HCT116 (cell line): ENCODE measurements at regions not wholly inside any gene's neighbourhood (a gene's known extent, or its start where the extent isn't known, plus 50 kb on each side); places are given as distances from the start of the nearest gene placed in this dataset.

Source experiments
- ATAC-seq: fragments of 200-7000 bp; cut with Tn5 transposase; 2 replicates; pipeline ENCODE4 v1.9.1; 2020; ENCODE audit warnings: mild to moderate bottlenecking, moderate library complexity
- BruUV-seq: library from RNA; stranded (reverse); fragments of 400-500 nt; replicated peaks from 2 replicates; lab custom pipeline; 2021; lab: Mats Ljungman, UMichigan
- CTCF ChIA-PET: fragments of 300-600 bp; sonication (Branson Sonifier 250); formaldehyde crosslinking; loops from one replicate; lab custom pipeline; 2021; ENCODE audit warnings: antibody characterized with exemption; lab: Charles Lee
- POLR2A ChIA-PET: fragments of 300-600, 350-600 bp; sonication (Branson Sonifier 250); formaldehyde crosslinking; loops from one replicate; lab custom pipeline; 2021; ENCODE audit warnings: antibody characterized with exemption; lab: Charles Lee
- RAD21 ChIA-PET, 2 experiments: fragments of 300-600 bp; sonication (Branson Sonifier 250); formaldehyde crosslinking; loops; one replicate each; lab custom pipeline; 2023; ENCODE audit warnings: low total read pairs in 2 of 2; ENCODE audit not compliant: uncharacterized antibody in 2 of 2, unreplicated experiment in 2 of 2, low non-redundant PET in 1 of 2; lab: Charles Lee
- DNase-seq: peaks from one replicate; pipeline ENCODE4 v3.0.0-alpha.2; 2010; ENCODE audit warnings: low read depth, low spot score
- H2AFZ ChIP-seq: fragments of 200-600 bp; shearing (Covaris generic), sonication (generic); 2 replicates; pipeline ENCODE4 v1.6.1; 2017; ENCODE audit warnings: low read depth, mixed run types, mixed read lengths, antibody characterized with exemption, low read length; ENCODE audit not compliant: poor library complexity, severe bottlenecking
- H3K27ac ChIP-seq: 2 replicates; pipeline ENCODE4 v1.5.1; 2012; ENCODE audit warnings: low read depth, low read length
- H3K27me3 ChIP-seq: fragments of 200-600 bp; sonication (generic); 2 replicates; pipeline ENCODE4 v1.6.1; 2016; ENCODE audit warnings: mixed run types, low read length, mixed read lengths; ENCODE audit not compliant: insufficient read depth
- H3K36me3 ChIP-seq, 2 experiments: fragments of 200-500 bp in 1 of 2; fragments of 200-600 bp in 1 of 2; sonication (Bioruptor generic) in 1 of 2; sonication (generic) in 1 of 2; 2 replicates each; pipeline versions ENCODE4 v1.5.1 to v1.6.1; 2014 to 2016; ENCODE audit warnings: low read length in 2 of 2, inconsistent platforms in 1 of 2, mixed read lengths in 1 of 2, mixed run types in 1 of 2; ENCODE audit not compliant: insufficient read depth in 2 of 2, control insufficient read depth in 1 of 2
- H3K4me1 ChIP-seq, 2 experiments: fragments of 200-600 bp in 1 of 2; sonication (generic) in 1 of 2; 2 replicates each; pipeline versions ENCODE4 v1.5.1 to v1.6.1; 2012 to 2017; ENCODE audit warnings: low read length in 2 of 2, inconsistent platforms in 1 of 2, mild to moderate bottlenecking in 1 of 2, mixed read lengths in 1 of 2, mixed run types in 1 of 2, moderate library complexity in 1 of 2; ENCODE audit not compliant: insufficient read depth in 2 of 2, control insufficient read depth in 1 of 2
- H3K4me2 ChIP-seq: fragments of 200-600 bp; sonication (generic); 2 replicates; pipeline ENCODE4 v1.6.1; 2017; ENCODE audit warnings: mixed run types, low read length, mixed read lengths
- H3K4me3 ChIP-seq, 2 experiments: fragments of 200-600 bp in 1 of 2; sonication (generic) in 1 of 2; replicated peaks in 1 of 2; 2 replicates each; pipeline ENCODE4 v1.5.1; 2011 to 2016; ENCODE audit warnings: low read length in 2 of 2, control low read depth in 1 of 2, low read depth in 1 of 2, mild to moderate bottlenecking in 1 of 2, mixed read lengths in 1 of 2, mixed run types in 1 of 2
- H3K79me2 ChIP-seq: fragments of 200-600 bp; sonication (generic); 2 replicates; pipeline ENCODE4 v1.6.1; 2017; ENCODE audit warnings: mild to moderate bottlenecking, mixed run types, low read length, moderate library complexity, mixed read lengths; ENCODE audit not compliant: insufficient read depth
- H3K9ac ChIP-seq: fragments of 200-600 bp; sonication (generic); 2 replicates; pipeline ENCODE4 v1.6.1; 2016; ENCODE audit warnings: low read length, mixed read lengths
- H3K9me2 ChIP-seq: fragments of 200-600 bp; sonication (generic), shearing (Covaris generic); 2 replicates; pipeline ENCODE4 v1.6.1; 2017; ENCODE audit warnings: mixed run types, mild to moderate bottlenecking, moderate library complexity; ENCODE audit not compliant: insufficient read depth
- H3K9me3 ChIP-seq, 2 experiments: fragments of 200-500 bp in 1 of 2; fragments of 200-600 bp in 1 of 2; sonication (Bioruptor generic) in 1 of 2; sonication (generic) in 1 of 2; 2 replicates each; pipeline ENCODE4 v1.6.1; 2014 to 2017; ENCODE audit warnings: low read length in 2 of 2, mixed read lengths in 2 of 2, inconsistent platforms in 1 of 2, low read depth in 1 of 2, mild to moderate bottlenecking in 1 of 2, mixed run types in 1 of 2, moderate library complexity in 1 of 2; ENCODE audit not compliant: control insufficient read depth in 1 of 2, insufficient read depth in 1 of 2
- H4K20me1 ChIP-seq: fragments of 200-600 bp; sonication (generic), shearing (Covaris generic); 2 replicates; pipeline ENCODE4 v1.6.1; 2017; ENCODE audit warnings: mixed run types, mild to moderate bottlenecking, moderate library complexity; ENCODE audit not compliant: insufficient read depth
- CEBPB ChIP-seq: IDR thresholded peaks from 2 replicates; pipeline ENCODE4 v1.6.1; 2012; ENCODE audit warnings: low read depth
- ELF1 ChIP-seq: IDR thresholded peaks from 2 replicates; pipeline ENCODE4 v1.6.1; 2012; ENCODE audit warnings: low read depth, borderline replicate concordance
- EZH2phosphoT487 ChIP-seq: fragments of 200-600 bp; IDR thresholded peaks from 2 replicates; pipeline ENCODE4 v1.6.1; 2018; ENCODE audit warnings: antibody characterized with exemption, borderline replicate concordance
- POLR2A ChIP-seq: IDR thresholded peaks from 2 replicates; pipeline ENCODE4 v1.7.0; 2011; ENCODE audit warnings: borderline replicate concordance; ENCODE audit not compliant: insufficient read depth, insufficient read length; ENCODE audit errors: extremely low read depth
- SP1 ChIP-seq: IDR thresholded peaks from 2 replicates; pipeline ENCODE4 v1.6.1; 2012; ENCODE audit warnings: low read depth
- SRF ChIP-seq: IDR thresholded peaks from 2 replicates; pipeline ENCODE4 v1.6.1; 2012; ENCODE audit warnings: low read depth
- TCF7L2 ChIP-seq: IDR thresholded peaks from 2 replicates; pipeline ENCODE4 v1.7.0; 2011; ENCODE audit warnings: borderline replicate concordance, inconsistent platforms; ENCODE audit not compliant: insufficient read depth, insufficient read length; ENCODE audit errors: extremely low read depth
- intact Hi-C: fragments of 100-400 bp; cut with micrococcal nuclease; formaldehyde crosslinking; loops from 2 replicates; pipeline ENCODE4 v1.10.0; 2022
- TF ChIP-seq, protein P1 (sequence below): IDR thresholded peaks from 2 replicates; pipeline ENCODE4 v1.6.1; 2012
- TF ChIP-seq, protein P2 (sequence below), 3 experiments: fragments of 200-600 bp in 1 of 3; sonication (generic) in 1 of 3; IDR thresholded peaks in 2 of 3; conservative IDR thresholded peaks in 1 of 3; 2 replicates each; pipeline ENCODE4 v1.5.1; 2012 to 2017; ENCODE audit warnings: low read depth in 2 of 3, low read length in 2 of 3, antibody characterized with exemption in 1 of 3, borderline replicate concordance in 1 of 3, control low read depth in 1 of 3, mild to moderate bottlenecking in 1 of 3, mixed read lengths in 1 of 3, mixed run types in 1 of 3, moderate library complexity in 1 of 3; ENCODE audit not compliant: insufficient read depth in 1 of 3

DNA sequence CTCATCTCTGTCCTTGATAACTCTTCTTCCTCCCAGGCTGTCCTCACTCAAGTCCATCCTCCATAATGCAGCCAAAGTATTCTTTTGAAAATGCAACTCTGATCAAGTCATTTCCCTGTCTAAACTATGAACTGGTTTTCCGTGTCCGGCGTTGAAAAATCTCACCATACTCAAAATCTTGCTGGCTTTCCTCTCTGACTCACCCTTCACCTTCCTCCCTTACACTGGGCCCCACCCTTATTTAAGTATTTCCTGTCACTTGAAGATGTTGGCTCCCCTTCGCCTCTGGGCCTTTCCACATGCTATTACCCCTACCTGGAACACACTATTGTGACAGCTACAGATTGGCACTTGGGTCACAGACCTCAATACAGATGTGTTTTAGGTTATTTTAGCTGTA, 515.6 kb downstream of the INHBA start:
- H3K9me3 ChIP-seq = no peaks in the 10 kb centered on the region
- CTCF ChIA-PET = no interaction called here
- H3K4me3 ChIP-seq = no peak overlapping the region
- no TSS peak for BruUV-seq
- no peaks in the 10 kb centered on the region for H3K9me2 ChIP-seq
- H3K27me3 ChIP-seq = no peaks in the 10 kb centered on the region
- no peaks in the 10 kb centered on the region for H3K36me3 ChIP-seq
- H3K4me1 ChIP-seq = peaks cover 6 to 32% of the 10 kb centered on the region in 2 experiments; a peak in 3 of 4 replicates
- no peaks in the 10 kb centered on the region for H4K20me1 ChIP-seq
- ATAC-seq (no peak), DNase-seq (no peak)
- H3K9ac ChIP-seq = no peak overlapping the region
- TF ChIP-seq TCF7L2 (no peak), SP1 (peak; percentile 29; the same call in 1 of the 2 replicates)
- POLR2A ChIA-PET = no interaction called here
- H3K79me2 ChIP-seq = no peaks in the 10 kb centered on the region
- H3K27ac ChIP-seq = no peak overlapping the region
- RAD21 ChIA-PET = no interaction called here
- intact Hi-C loops = no loop called here
- H2AFZ ChIP-seq = no peak overlapping the region
- peak overlapping the region; percentile 27 for H3K4me2 ChIP-seq

DNA sequence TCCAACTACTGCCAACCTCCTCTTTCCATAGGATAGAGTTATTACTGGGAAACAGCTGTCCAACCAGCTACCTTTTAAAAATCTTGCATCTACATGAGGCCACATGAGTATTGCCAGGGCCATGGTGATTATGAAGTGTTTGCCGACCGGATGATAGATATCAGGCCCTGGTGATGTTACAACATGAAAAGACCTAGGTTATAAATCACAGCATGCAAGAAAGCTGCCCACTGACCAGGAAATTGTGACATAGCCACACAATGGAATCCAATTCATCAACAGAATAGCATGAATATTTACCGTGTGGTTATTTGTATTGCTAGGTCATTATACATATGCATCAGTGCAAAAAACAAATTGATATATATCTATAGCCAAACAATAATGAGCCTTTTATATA, 517.0 kb downstream of the INHBA start:
- CTCF ChIA-PET = no interaction called here
- Histone ChIP-seq H3K4me1 (peaks cover 6 to 32% of the 10 kb centered on the region in 2 experiments; a peak in 3 of 4 replicates), H3K27ac (no peak overlapping the region), H3K9ac (no peak overlapping the region), H3K9me2 (no peaks in the 10 kb centered on the region), H3K4me3 (no peak overlapping the region), H4K20me1 (no peaks in the 10 kb centered on the region), H3K4me2 (no peak overlapping the region), H3K9me3 (no peaks in the 10 kb centered on the region), H3K79me2 (no peaks in the 10 kb centered on the region), H3K27me3 (no peaks in the 10 kb centered on the region), H2AFZ (no peak overlapping the region), H3K36me3 (no peaks in the 10 kb centered on the region)
- intact Hi-C loops = no loop called here
- POLR2A ChIA-PET = no interaction called here
- no peak for ATAC-seq
- BruUV-seq = no TSS peak
- no peak for TF ChIP-seq ELF1
- TF ChIP-seq, protein P1, sequence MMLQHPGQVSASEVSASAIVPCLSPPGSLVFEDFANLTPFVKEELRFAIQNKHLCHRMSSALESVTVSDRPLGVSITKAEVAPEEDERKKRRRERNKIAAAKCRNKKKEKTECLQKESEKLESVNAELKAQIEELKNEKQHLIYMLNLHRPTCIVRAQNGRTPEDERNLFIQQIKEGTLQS = no peak
- no peak for TF ChIP-seq POLR2A
- TF ChIP-seq, protein P2, sequence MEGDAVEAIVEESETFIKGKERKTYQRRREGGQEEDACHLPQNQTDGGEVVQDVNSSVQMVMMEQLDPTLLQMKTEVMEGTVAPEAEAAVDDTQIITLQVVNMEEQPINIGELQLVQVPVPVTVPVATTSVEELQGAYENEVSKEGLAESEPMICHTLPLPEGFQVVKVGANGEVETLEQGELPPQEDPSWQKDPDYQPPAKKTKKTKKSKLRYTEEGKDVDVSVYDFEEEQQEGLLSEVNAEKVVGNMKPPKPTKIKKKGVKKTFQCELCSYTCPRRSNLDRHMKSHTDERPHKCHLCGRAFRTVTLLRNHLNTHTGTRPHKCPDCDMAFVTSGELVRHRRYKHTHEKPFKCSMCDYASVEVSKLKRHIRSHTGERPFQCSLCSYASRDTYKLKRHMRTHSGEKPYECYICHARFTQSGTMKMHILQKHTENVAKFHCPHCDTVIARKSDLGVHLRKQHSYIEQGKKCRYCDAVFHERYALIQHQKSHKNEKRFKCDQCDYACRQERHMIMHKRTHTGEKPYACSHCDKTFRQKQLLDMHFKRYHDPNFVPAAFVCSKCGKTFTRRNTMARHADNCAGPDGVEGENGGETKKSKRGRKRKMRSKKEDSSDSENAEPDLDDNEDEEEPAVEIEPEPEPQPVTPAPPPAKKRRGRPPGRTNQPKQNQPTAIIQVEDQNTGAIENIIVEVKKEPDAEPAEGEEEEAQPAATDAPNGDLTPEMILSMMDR (IDR thresholded peaks at IDR 0.05 in 2 of 3, conservative IDR thresholded peaks at IDR 0.05 in 1 of 3; ENCODE audit: borderline replicate concordance in 1 of 3, insufficient read depth in 1 of 3, low read depth in 2 of 3, low read length in 2 of 3) = no peak
- no peak for TF ChIP-seq EZH2phosphoT487
- TF ChIP-seq SRF = no peak
- no peak for TF ChIP-seq TCF7L2
- TF ChIP-seq CEBPB = no peak
- RAD21 ChIA-PET = no interaction called here
- DNase-seq = no peak
